IMR-90 (cell line): ENCODE measurements at regions not wholly inside any gene's neighbourhood (a gene's known extent, or its start where the extent isn't known, plus 50 kb on each side); places are given as distances from the start of the nearest gene placed in this dataset.

Experiments used
- ATAC-seq: fragments of 200-7000 bp; cut with Tn5 transposase; 2 replicates; pipeline ENCODE4 v1.9.1; 2020; ENCODE audit warnings: low read depth, mild to moderate bottlenecking, moderate library complexity
- BruUV-seq: library from RNA; stranded (reverse); fragments of 400-500 nt; replicated peaks from 2 replicates; lab custom pipeline; 2021; lab: Mats Ljungman, UMichigan
- CTCF ChIA-PET: fragments of 300-600 bp; formaldehyde crosslinking; extraction: SDS; loops from one replicate; lab custom pipeline; 2021; ENCODE audit warnings: antibody characterized with exemption; lab: Yijun Ruan, JAX
- POLR2A ChIA-PET: fragments of 300-600 bp; sonication (Branson Sonifier 250); formaldehyde crosslinking; loops from one replicate; lab custom pipeline; 2022; ENCODE audit warnings: antibody characterized with exemption; ENCODE audit not compliant: unreplicated experiment; lab: Charles Lee
- DNase-seq: peaks from one replicate; pipeline ENCODE4 v3.0.0; 2013
- H2AFZ ChIP-seq: replicated peaks from 2 replicates; pipeline ENCODE3; 2013; ENCODE audit warnings: low read length, mild to moderate bottlenecking; ENCODE audit not compliant: poor library complexity
- H2AK5ac ChIP-seq: 2 replicates; pipeline ENCODE4 v1.6.1; 2013; ENCODE audit warnings: low read depth, low read length, inconsistent platforms
- H2AK9ac ChIP-seq: replicated peaks from 2 replicates; pipeline ENCODE3; 2013; ENCODE audit warnings: mild to moderate bottlenecking, low read depth, low read length, moderate library complexity; ENCODE audit not compliant: poor library complexity
- H2BK120ac ChIP-seq: 2 replicates; pipeline ENCODE4 v1.6.1; 2013; ENCODE audit warnings: low read depth, low read length, inconsistent platforms
- H2BK15ac ChIP-seq: 3 replicates; pipeline ENCODE4 v1.6.1; 2013; ENCODE audit warnings: low read depth, low read length, inconsistent platforms
- H2BK20ac ChIP-seq: 2 replicates; pipeline ENCODE4 v1.6.1; 2013; ENCODE audit warnings: low read depth, mild to moderate bottlenecking, inconsistent platforms, low read length, moderate library complexity
- H2BK5ac ChIP-seq: 2 replicates; pipeline ENCODE4 v1.6.1; 2013; ENCODE audit warnings: mild to moderate bottlenecking, low read depth, low read length, inconsistent platforms; ENCODE audit not compliant: poor library complexity, severe bottlenecking
- H3K14ac ChIP-seq: replicated peaks from 2 replicates; pipeline ENCODE4 v1.6.1; 2013; ENCODE audit warnings: low read depth, low read length, inconsistent platforms
- H3K18ac ChIP-seq: 2 replicates; pipeline ENCODE4 v1.6.1; 2013; ENCODE audit warnings: low read depth, low read length, control low read depth
- H3K23ac ChIP-seq: 2 replicates; pipeline ENCODE4 v1.6.1; 2013; ENCODE audit warnings: low read depth, low read length, inconsistent platforms
- H3K27ac ChIP-seq: 2 replicates; pipeline ENCODE4 v1.5.1; 2013; ENCODE audit warnings: mild to moderate bottlenecking, control low read depth, low read length; ENCODE audit not compliant: insufficient read depth
- H3K27me3 ChIP-seq: 2 replicates; pipeline ENCODE4 v1.6.1; 2013; ENCODE audit warnings: low read length; ENCODE audit not compliant: control insufficient read depth, insufficient read depth
- H3K36me3 ChIP-seq: 2 replicates; pipeline ENCODE4 v1.6.1; 2013; ENCODE audit warnings: low read length, mixed read lengths; ENCODE audit not compliant: control insufficient read depth, insufficient read depth
- H3K4ac ChIP-seq: 2 replicates; pipeline ENCODE4 v1.6.1; 2013; ENCODE audit warnings: low read depth, low read length, inconsistent platforms
- H3K4me1 ChIP-seq: 2 replicates; pipeline ENCODE4 v1.6.1; 2013; ENCODE audit warnings: low read length, mixed read lengths; ENCODE audit not compliant: control insufficient read depth, insufficient read depth
- H3K4me2 ChIP-seq: 2 replicates; pipeline ENCODE4 v1.6.1; 2013; ENCODE audit warnings: low read depth, mild to moderate bottlenecking, control low read depth, low read length, moderate library complexity
- H3K4me3 ChIP-seq: 2 replicates; pipeline ENCODE4 v1.5.1; 2013; ENCODE audit warnings: low read depth, mild to moderate bottlenecking, control low read depth, low read length, moderate library complexity; ENCODE audit not compliant: insufficient read depth
- H3K56ac ChIP-seq: 2 replicates; pipeline ENCODE4 v1.6.1; 2013; ENCODE audit warnings: low read length, inconsistent platforms; ENCODE audit not compliant: insufficient read depth; ENCODE audit errors: extremely low read depth
- H3K79me1 ChIP-seq, 2 experiments: 2 replicates each; pipeline ENCODE4 v1.6.1; 2013; ENCODE audit warnings: low read length in 2 of 2, inconsistent platforms in 1 of 2, low read depth in 1 of 2
- H3K9ac ChIP-seq: 2 replicates; pipeline ENCODE4 v1.6.1; 2013; ENCODE audit warnings: low read depth, low read length, control low read depth
- H3K9me1 ChIP-seq: 2 replicates; pipeline ENCODE4 v1.6.1; 2013; ENCODE audit warnings: low read length, inconsistent platforms; ENCODE audit not compliant: insufficient read depth
- H3K9me3 ChIP-seq: 2 replicates; pipeline ENCODE4 v1.6.1; 2013; ENCODE audit warnings: low read length; ENCODE audit not compliant: control insufficient read depth, insufficient read depth
- H4K20me1 ChIP-seq: 2 replicates; pipeline ENCODE4 v1.6.1; 2013; ENCODE audit warnings: low read length, inconsistent platforms; ENCODE audit not compliant: insufficient read depth
- H4K5ac ChIP-seq: 2 replicates; pipeline ENCODE4 v1.6.1; 2013; ENCODE audit warnings: mild to moderate bottlenecking, low read depth, low read length, control low read depth
- H4K8ac ChIP-seq, 2 experiments: 2 replicates each; pipeline ENCODE4 v1.6.1; 2013; ENCODE audit warnings: low read depth in 2 of 2, low read length in 2 of 2, control low read depth in 1 of 2, inconsistent platforms in 1 of 2
- H4K91ac ChIP-seq: 2 replicates; pipeline ENCODE4 v1.6.1; 2013; ENCODE audit warnings: low read depth, low read length, inconsistent platforms; ENCODE audit not compliant: insufficient read depth
- BHLHE40 ChIP-seq: fragments of 150-350 bp; IDR thresholded peaks from 2 replicates; pipeline ENCODE4 v1.6.1; 2016; ENCODE audit warnings: mild to moderate bottlenecking, low read depth, low read length
- CEBPB ChIP-seq: IDR thresholded peaks from 2 replicates; pipeline ENCODE4 v1.6.1; 2012; ENCODE audit warnings: low read depth, low read length, improper control_type of control experiment
- CHD1 ChIP-seq: IDR thresholded peaks from 2 replicates; pipeline ENCODE4 v1.6.1; 2012; ENCODE audit warnings: low read depth, low read length, improper control_type of control experiment
- CTCF ChIP-seq: conservative IDR thresholded peaks from 2 replicates; pipeline ENCODE4 v1.5.1; 2012; ENCODE audit warnings: mild to moderate bottlenecking, low read depth, low read length, improper control_type of control experiment
- ELK1 ChIP-seq: fragments of 150-350 bp; IDR thresholded peaks from 2 replicates; pipeline ENCODE4 v1.6.1; 2016; ENCODE audit warnings: low read depth, mild to moderate bottlenecking, low read length, moderate library complexity, borderline replicate concordance
- FOS ChIP-seq: fragments of 150-350 bp; IDR thresholded peaks from 2 replicates; pipeline ENCODE4 v1.6.1; 2016; ENCODE audit warnings: low read depth, low read length
- MAFK ChIP-seq: IDR thresholded peaks from 2 replicates; pipeline ENCODE4 v1.6.1; 2012; ENCODE audit warnings: low read depth, low read length, improper control_type of control experiment
- MAZ ChIP-seq: IDR thresholded peaks from 2 replicates; pipeline ENCODE4 v1.6.1; 2012; ENCODE audit warnings: low read depth, mild to moderate bottlenecking, low read length, improper control_type of control experiment, moderate library complexity, borderline replicate concordance
- MXI1 ChIP-seq: IDR thresholded peaks from 2 replicates; pipeline ENCODE4 v1.6.1; 2012; ENCODE audit warnings: low read depth, mild to moderate bottlenecking, low read length, moderate library complexity, borderline replicate concordance
- NFE2L2 ChIP-seq: fragments of 150-350 bp; IDR thresholded peaks from 2 replicates; pipeline ENCODE4 v1.6.1; 2016; ENCODE audit warnings: low read depth, mild to moderate bottlenecking, low read length
- POLR2A ChIP-seq: IDR thresholded peaks from 2 replicates; pipeline ENCODE4 v1.6.1; 2012; ENCODE audit warnings: mild to moderate bottlenecking, low read depth, low read length
- RAD21 ChIP-seq: IDR thresholded peaks from 2 replicates; pipeline ENCODE4 v1.6.1; 2012; ENCODE audit warnings: low read length, improper control_type of control experiment
- RCOR1 ChIP-seq: IDR thresholded peaks from 2 replicates; pipeline ENCODE4 v1.6.1; 2012; ENCODE audit warnings: mild to moderate bottlenecking, low read length, improper control_type of control experiment; ENCODE audit not compliant: insufficient replicate concordance
- SMC3 ChIP-seq: fragments of 150-350 bp; IDR thresholded peaks from 2 replicates; pipeline ENCODE4 v1.6.1; 2016; ENCODE audit warnings: low read depth, mild to moderate bottlenecking, antibody characterized with exemption, low read length, moderate library complexity
- USF2 ChIP-seq: fragments of 150-350 bp; IDR thresholded peaks from 2 replicates; pipeline ENCODE4 v1.6.1; 2017; ENCODE audit warnings: mild to moderate bottlenecking, antibody characterized with exemption, low read length, low read depth
- WGBS, 2 experiments: methylation state at CpG; one replicate each; pipeline versions ENCODE4 v1.1.5 to v1.1.7; 2013; ENCODE audit warnings: missing lambda C conversion rate in 2 of 2; ENCODE audit not compliant: insufficient read length in 1 of 2; ENCODE audit errors: extremely low coverage in 2 of 2; 5-methylcytosine and 5-hydroxymethylcytosine counted together
- dilution Hi-C: fragments of 300-500 bp; cut with HindIII; formaldehyde crosslinking; loops from one replicate; pipeline ENCODE4 v1.14.3; 2018; ENCODE audit warnings: low sequenced_read_pairs; ENCODE audit not compliant: unreplicated experiment
- in situ Hi-C: fragments of 300-500 bp; cut with MboI; formaldehyde crosslinking; loops from 3 replicates; pipeline ENCODE4 v1.14.3; 2019; ENCODE audit warnings: low sequenced_read_pairs, inconsistent platforms, mixed read lengths
- intact Hi-C: fragments of 100-400 bp; cut with micrococcal nuclease; formaldehyde crosslinking; loops from 2 replicates; pipeline ENCODE4 v1.10.0; 2022

GRCh38 chr18:22539051-22539765 lies 121.5 kb upstream of the CTAGE1 start:
- intact Hi-C loops (no loop called here), dilution Hi-C loops (no loop called here), in situ Hi-C loops (no loop called here)
- no peak overlapping the region for H2AK5ac ChIP-seq
- H3K36me3 ChIP-seq, result no peaks in the 10 kb centered on the region
- no peak overlapping the region for H2AFZ ChIP-seq
- H3K4me2 ChIP-seq, result no peak overlapping the region
- no CpG with 5 or more reads among the region's 6 CpGs for WGBS, 2 experiments
- no peak for ATAC-seq
- BruUV-seq, result no TSS peak
- H3K9ac ChIP-seq, result no peak overlapping the region
- H2BK20ac ChIP-seq, result no peak overlapping the region
- no peaks in the 10 kb centered on the region for H4K20me1 ChIP-seq
- no peak overlapping the region for H2AK9ac ChIP-seq
- TF ChIP-seq SMC3 (no peak), USF2 (no peak), ELK1 (no peak), CEBPB (no peak), CHD1 (no peak), MAFK (no peak), RAD21 (no peak), NFE2L2 (no peak), MAZ (no peak), RCOR1 (no peak), FOS (no peak), CTCF (no peak), MXI1 (no peak), BHLHE40 (no peak), POLR2A (no peak)
- H3K4me3 ChIP-seq, result no peak overlapping the region
- H2BK120ac ChIP-seq, result no peak overlapping the region
- ChIA-PET POLR2A (interaction anchor here (0.6 to 1.1 kb wide), 2 partner anchors 9 to 263 kb away, joined by 3 to 15 read pairs; no protein-coding TSS in a partner anchor), CTCF (interaction anchor here (0.5 kb wide), 1 partner anchor 839 kb away, joined by 3 read pairs; no protein-coding TSS in a partner anchor)
- DNase-seq, result no peak
- H3K56ac ChIP-seq, result no peak overlapping the region
- H3K18ac ChIP-seq, result no peak overlapping the region
- H3K9me3 ChIP-seq, result no peaks in the 10 kb centered on the region
- peaks cover 7% of the 10 kb centered on the region for H3K4me1 ChIP-seq
- no peak overlapping the region for H3K27ac ChIP-seq
- no peak overlapping the region for H3K23ac ChIP-seq
- no peaks in the 10 kb centered on the region for H3K79me1 ChIP-seq
- no peak overlapping the region for H2BK15ac ChIP-seq
- no peak overlapping the region for H4K8ac ChIP-seq
- H3K14ac ChIP-seq, result no peak overlapping the region
- H4K5ac ChIP-seq, result no peak overlapping the region
- H4K91ac ChIP-seq, result no peak overlapping the region
- no peaks in the 10 kb centered on the region for H3K27me3 ChIP-seq
- peaks cover 4% of the 10 kb centered on the region; the same call in 1 of the 2 replicates for H3K9me1 ChIP-seq
- no peak overlapping the region for H2BK5ac ChIP-seq
- H3K4ac ChIP-seq, result no peak overlapping the region
